ENCODE measurements at regions not wholly inside any gene's neighbourhood (a gene's known extent, or its start where the extent isn't known, plus 50 kb on each side); places are given as distances from the start of the nearest gene placed in this dataset.

DNA sequence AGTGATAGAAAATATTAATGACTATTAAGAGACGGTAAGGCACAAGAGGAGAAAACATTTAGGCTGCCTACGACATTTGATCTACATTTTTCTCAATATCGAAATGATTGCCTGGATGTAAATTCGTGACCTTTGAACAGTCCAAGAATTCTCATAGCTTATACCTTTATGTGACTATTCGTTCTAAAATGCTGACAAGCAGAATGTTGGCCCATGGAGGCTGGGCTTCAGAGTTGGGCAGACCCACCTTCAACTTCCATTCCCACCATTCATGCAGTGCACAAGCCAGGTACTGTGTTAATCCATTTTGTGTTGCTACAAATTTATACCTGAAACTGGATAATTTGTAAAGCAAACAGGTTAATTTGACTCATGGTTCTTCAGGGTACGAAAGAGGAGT is 441.4 kb upstream of the COBL start:
- no peaks in the 10 kb centered on the region for H3K36me3 ChIP-seq

DNA sequence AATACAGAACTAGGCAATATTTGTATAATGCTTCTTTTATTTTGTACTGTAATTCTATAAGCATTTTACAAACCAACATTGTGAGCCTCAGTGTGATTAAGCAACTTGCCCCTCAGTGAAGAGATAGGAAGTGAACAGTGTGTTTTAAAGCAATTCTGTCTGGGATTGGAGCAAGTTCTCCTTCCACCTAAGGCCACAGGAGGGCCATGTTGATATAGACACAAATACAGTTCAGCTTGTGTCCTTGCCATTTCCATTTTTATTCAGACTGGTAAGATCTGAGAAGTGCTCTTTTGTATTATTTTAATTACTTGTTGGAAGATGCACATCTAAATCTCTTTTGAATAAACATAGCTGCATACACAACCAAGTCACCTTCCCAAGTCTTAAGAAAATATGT is 416.3 kb upstream of the COBL start:
- no peaks in the 10 kb centered on the region for H3K4me1 ChIP-seq (ENCODE audit: control insufficient read depth in 1 of 2, low read depth in 2 of 2)
- no peaks in the 10 kb centered on the region for H3K27me3 ChIP-seq (replicated peaks; ENCODE audit: insufficient read depth)
- no peak overlapping the region for H3K4me3 ChIP-seq
- no peak for TF ChIP-seq CTCF (IDR thresholded peaks at IDR 0.05)
- ATAC-seq (ENCODE audit: insufficient number of reproducible peaks, low FRiP score, low read depth) (no peak), DNase-seq (ENCODE audit: low spot score) (no peak)
- H3K36me3 ChIP-seq = no peaks in the 10 kb centered on the region
- no peak overlapping the region for H3K27ac ChIP-seq
- peaks cover 3% of the 10 kb centered on the region for H3K9me3 ChIP-seq

More for the DNA sequence above, 441.4 kb upstream of the COBL start:
- no peaks in the 10 kb centered on the region for H3K4me1 ChIP-seq (ENCODE audit: control insufficient read depth in 1 of 2, low read depth in 2 of 2)
- no peaks in the 10 kb centered on the region for H3K27me3 ChIP-seq (replicated peaks; ENCODE audit: insufficient read depth)
- DNase-seq (ENCODE audit: low spot score) (no peak), ATAC-seq (ENCODE audit: insufficient number of reproducible peaks, low FRiP score, low read depth) (no peak)
- no peak for TF ChIP-seq CTCF (IDR thresholded peaks at IDR 0.05)
- no peak overlapping the region for H3K27ac ChIP-seq
- no peaks in the 10 kb centered on the region for H3K9me3 ChIP-seq
- no peak overlapping the region for H3K4me3 ChIP-seq

- DNase-seq (ENCODE audit: low spot score) = no peak
- ATAC-seq (ENCODE audit: insufficient number of reproducible peaks, low FRiP score, low read depth) = no peak
- H3K4me1 ChIP-seq (ENCODE audit: control insufficient read depth in 1 of 2, low read depth in 2 of 2) = no peaks in the 10 kb centered on the region
- H3K36me3 ChIP-seq = no peaks in the 10 kb centered on the region
- no peak overlapping the region for H3K27ac ChIP-seq
- H3K9me3 ChIP-seq = peaks cover 3% of the 10 kb centered on the region
- no peak overlapping the region for H3K4me3 ChIP-seq
- H3K27me3 ChIP-seq (replicated peaks; ENCODE audit: insufficient read depth) = no peaks in the 10 kb centered on the region
- no peak for TF ChIP-seq CTCF (IDR thresholded peaks at IDR 0.05)
These were observed 415.5 kb upstream of the COBL start for GRCh38 chr7:51732116-51732515.

GRCh38 chr7:51731075-51731474 is 414.5 kb upstream of the COBL start:
- no peak overlapping the region for H3K27ac ChIP-seq
- no peak for TF ChIP-seq CTCF (IDR thresholded peaks at IDR 0.05)
- H3K36me3 ChIP-seq = no peaks in the 10 kb centered on the region
- no peak for ATAC-seq (ENCODE audit: insufficient number of reproducible peaks, low FRiP score, low read depth)
- peaks cover 3% of the 10 kb centered on the region for H3K9me3 ChIP-seq
- no peak for DNase-seq (ENCODE audit: low spot score)
- no peaks in the 10 kb centered on the region for H3K4me1 ChIP-seq (ENCODE audit: control insufficient read depth in 1 of 2, low read depth in 2 of 2)
- no peak overlapping the region for H3K4me3 ChIP-seq
- H3K27me3 ChIP-seq (replicated peaks; ENCODE audit: insufficient read depth) = no peaks in the 10 kb centered on the region

DNA sequence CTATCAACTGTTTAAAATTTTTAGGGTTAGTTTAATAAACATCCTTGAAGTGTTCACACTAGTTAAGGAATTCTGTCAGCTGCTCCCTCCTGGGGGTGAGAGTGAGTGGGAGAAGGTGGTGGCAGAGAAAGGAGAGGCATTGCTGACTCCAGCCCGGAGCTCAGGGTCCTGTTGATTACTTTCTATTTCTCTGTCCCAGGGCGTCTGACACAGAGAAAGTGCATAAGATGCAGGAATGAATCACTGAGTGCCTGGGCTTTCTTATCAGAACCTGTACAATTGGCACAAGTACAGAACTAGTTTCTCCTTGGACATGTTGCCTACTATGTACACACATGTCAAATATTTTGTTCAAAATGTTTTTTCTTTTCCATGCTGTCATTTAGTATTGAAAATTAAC is 410.8 kb upstream of the COBL start:
- ATAC-seq (ENCODE audit: insufficient number of reproducible peaks, low FRiP score, low read depth) = no peak

More for the DNA sequence above, 410.8 kb upstream of the COBL start:
- Histone ChIP-seq H3K27me3 (replicated peaks; ENCODE audit: insufficient read depth) (no peaks in the 10 kb centered on the region), H3K36me3 (no peaks in the 10 kb centered on the region), H3K9me3 (no peaks in the 10 kb centered on the region), H3K27ac (no peak overlapping the region), H3K4me3 (no peak overlapping the region), H3K4me1 (ENCODE audit: control insufficient read depth in 1 of 2, low read depth in 2 of 2) (no peaks in the 10 kb centered on the region)
- TF ChIP-seq CTCF (IDR thresholded peaks at IDR 0.05) = no peak
- no peak for DNase-seq (ENCODE audit: low spot score)
